Endothelial cell of umbilical vein (primary cell): ENCODE measurements at regions not wholly inside any gene's neighbourhood (a gene's known extent, or its start where the extent isn't known, plus 50 kb on each side); places are given as distances from the start of the nearest gene placed in this dataset.

Experiments used
- BruUV-seq: library from RNA; stranded (reverse); fragments of 400-500 nt; replicated peaks from 2 replicates; lab custom pipeline; 2021; lab: Mats Ljungman, UMichigan
- CTCF ChIA-PET: fragments of 300-600, 350-600 bp; sonication (Branson Sonifier 250); formaldehyde crosslinking; loops from one replicate; lab custom pipeline; 2021; ENCODE audit warnings: antibody characterized with exemption, inconsistent platforms; lab: Charles Lee
- POLR2A ChIA-PET: fragments of 300-600, 350-600 bp; sonication (Branson Sonifier 250); formaldehyde crosslinking; loops from one replicate; lab custom pipeline; 2021; ENCODE audit warnings: antibody characterized with exemption, inconsistent platforms; lab: Charles Lee
- DNase-seq: peaks from one replicate; pipeline ENCODE4 v3.0.0-alpha.2; 2011; ENCODE audit warnings: low read depth, low spot score
- FAIRE-seq: peaks from 2 replicates; lab custom pipeline; 2011; peaks lifted over from hg19 to GRCh38; lab: Jason Lieb, UNC
- H2AFZ ChIP-seq: 2 replicates; pipeline ENCODE4 v1.6.0; 2012; ENCODE audit warnings: low read depth, low read length, control low read depth, inconsistent platforms
- H3K27ac ChIP-seq: 2 replicates; pipeline ENCODE4 v1.5.1; 2011; ENCODE audit warnings: low read depth, mild to moderate bottlenecking, control low read depth, low read length, moderate library complexity; ENCODE audit not compliant: insufficient read depth
- H3K27me3 ChIP-seq, 2 experiments: 2 replicates each; pipeline versions ENCODE4 v1.6.0 to v1.6.1; 2011; ENCODE audit warnings: low read length in 2 of 2, mixed read lengths in 1 of 2; ENCODE audit not compliant: control insufficient read depth in 2 of 2, insufficient read depth in 2 of 2
- H3K36me3 ChIP-seq, 2 experiments: 2 replicates in 1 of 2; 3 replicates in 1 of 2; pipeline ENCODE4 v1.5.1; 2011; ENCODE audit warnings: low read length in 2 of 2, mild to moderate bottlenecking in 1 of 2, moderate library complexity in 1 of 2; ENCODE audit not compliant: control insufficient read depth in 2 of 2, insufficient read depth in 2 of 2; ENCODE audit errors: extremely low read depth in 1 of 2
- H3K4me1 ChIP-seq: 3 replicates; pipeline ENCODE4 v1.5.1; 2011; ENCODE audit warnings: mild to moderate bottlenecking, low read length; ENCODE audit not compliant: control insufficient read depth, insufficient read depth; ENCODE audit errors: extremely low read depth
- H3K4me2 ChIP-seq: 2 replicates; pipeline ENCODE4 v1.6.1; 2011; ENCODE audit warnings: low read length, control low read depth, mixed read lengths; ENCODE audit not compliant: insufficient read depth
- H3K4me3 ChIP-seq, 3 experiments: fragments of 200-600 bp in 1 of 3; sonication (generic), shearing (Covaris generic) in 1 of 3; replicated peaks in 1 of 3; 2 replicates each; pipeline ENCODE4 v1.5.1; 2011 to 2016; ENCODE audit warnings: control low read depth in 3 of 3, low read length in 3 of 3, mild to moderate bottlenecking in 2 of 3, inconsistent platforms in 1 of 3, low read depth in 1 of 3, moderate library complexity in 1 of 3; ENCODE audit not compliant: insufficient read depth in 1 of 3
- H3K79me2 ChIP-seq: 2 replicates; pipeline ENCODE4 v1.6.0; 2012; ENCODE audit warnings: low read length, inconsistent platforms; ENCODE audit not compliant: control insufficient read depth, insufficient read depth
- H3K9ac ChIP-seq: replicated peaks from 2 replicates; pipeline ENCODE3; 2011; ENCODE audit warnings: low read length, control low read depth; ENCODE audit not compliant: insufficient read depth; ENCODE audit errors: extremely low read depth
- H3K9me1 ChIP-seq: replicated peaks from 3 replicates; pipeline ENCODE4 v1.6.0; 2011; ENCODE audit warnings: mild to moderate bottlenecking, low read length; ENCODE audit not compliant: control insufficient read depth, insufficient read depth; ENCODE audit errors: extremely low read depth
- H3K9me3 ChIP-seq: replicated peaks from 2 replicates; pipeline ENCODE4 v1.5.1; 2012; ENCODE audit warnings: low read length, inconsistent platforms; ENCODE audit not compliant: control insufficient read depth, insufficient read depth
- H4K20me1 ChIP-seq: replicated peaks from 2 replicates; pipeline ENCODE3; 2011; ENCODE audit warnings: mild to moderate bottlenecking, low read length; ENCODE audit not compliant: control insufficient read depth, insufficient read depth; ENCODE audit errors: extremely low read depth
- EZH2 ChIP-seq: IDR thresholded peaks from 2 replicates; pipeline ENCODE4 v1.6.1; 2012; ENCODE audit warnings: borderline replicate concordance, low read depth, mild to moderate bottlenecking, moderate library complexity, low read length, inconsistent platforms; ENCODE audit not compliant: severe bottlenecking
- FOS ChIP-seq: IDR thresholded peaks from 2 replicates; pipeline ENCODE4 v1.6.1; 2011; ENCODE audit warnings: mild to moderate bottlenecking, low read length, moderate library complexity, borderline replicate concordance; ENCODE audit not compliant: insufficient read depth
- GATA2 ChIP-seq: IDR thresholded peaks from 2 replicates; pipeline ENCODE4 v1.7.0; 2011; ENCODE audit warnings: low read depth, mild to moderate bottlenecking, moderate library complexity, mixed read lengths, low read length; ENCODE audit not compliant: insufficient read length, insufficient read depth
- JUN ChIP-seq: IDR thresholded peaks from 2 replicates; pipeline ENCODE4 v1.6.1; 2011; ENCODE audit warnings: borderline replicate concordance, low read depth; ENCODE audit not compliant: insufficient read length, insufficient read depth
- MYC ChIP-seq: IDR thresholded peaks from one replicate; pipeline ENCODE4 v1.6.1; 2011; ENCODE audit warnings: mild to moderate bottlenecking, low read depth, low read length
- POLR2A ChIP-seq: IDR thresholded peaks from 2 replicates; pipeline ENCODE4 v1.6.1; 2012; ENCODE audit warnings: low read depth, mild to moderate bottlenecking, control low read depth, low read length
- POLR2AphosphoS5 ChIP-seq: IDR thresholded peaks from 2 replicates; pipeline ENCODE4 v1.6.1; 2012; ENCODE audit warnings: low read depth, mild to moderate bottlenecking, control low read depth, low read length, moderate library complexity; ENCODE audit not compliant: insufficient read depth
- dilution Hi-C: fragments of 300-500 bp; cut with MboI; formaldehyde crosslinking; loops from one replicate; pipeline ENCODE4 v1.15.0; 2019; ENCODE audit warnings: low sequenced_read_pairs; ENCODE audit not compliant: extremely low pct_ligation_motif_present
- intact Hi-C: fragments of 100-400 bp; cut with micrococcal nuclease; formaldehyde crosslinking; loops from one replicate; pipeline ENCODE4 v1.10.0; 2022
- TF ChIP-seq, protein P1 (sequence below), 2 donors: IDR thresholded peaks; 1 replicate in 1 of 2; 2 replicates in 1 of 2; pipeline ENCODE4 v1.5.1; 2011; ENCODE audit warnings: low read length in 2 of 2, mild to moderate bottlenecking in 2 of 2, moderate library complexity in 2 of 2, control low read depth in 1 of 2, inconsistent platforms in 1 of 2, low read depth in 1 of 2; ENCODE audit not compliant: insufficient read depth in 1 of 2; ENCODE audit errors: extremely low read depth in 1 of 2
- TF ChIP-seq, protein P2 (sequence below): IDR thresholded peaks from 2 replicates; pipeline ENCODE4 v1.6.1; 2011; ENCODE audit not compliant: insufficient read depth, insufficient read length

DNA sequence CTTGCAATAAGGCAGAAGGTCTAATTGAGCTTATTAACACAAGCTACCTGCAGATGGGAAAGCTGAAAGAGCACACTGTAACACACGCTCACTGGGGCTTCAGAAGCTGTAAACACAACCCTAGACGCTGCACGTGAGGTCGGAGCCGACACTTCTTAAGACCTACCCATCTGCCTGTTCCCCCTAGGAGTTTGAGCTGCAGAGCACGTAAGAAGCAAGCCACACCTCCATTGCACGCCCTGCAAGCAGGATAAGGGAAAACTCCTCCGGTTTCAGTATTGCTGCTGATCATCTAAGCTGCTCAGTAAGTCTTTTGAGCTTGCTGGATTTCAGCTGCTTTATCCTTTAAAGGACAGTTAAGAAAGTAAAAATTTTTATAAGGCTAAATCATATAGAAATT, 244.0 kb upstream of the ZWINT start:
- intact Hi-C loops (no loop called here), dilution Hi-C loops (no loop called here)
- H4K20me1 ChIP-seq: no peaks in the 10 kb centered on the region
- H3K79me2 ChIP-seq: no peaks in the 10 kb centered on the region
- no peaks in the 10 kb centered on the region for H3K36me3 ChIP-seq
- TF ChIP-seq JUN (no peak), GATA2 (no peak), FOS (no peak), POLR2AphosphoS5 (no peak), EZH2 (no peak), MYC (no peak), POLR2A (no peak)
- TF ChIP-seq, protein P1, sequence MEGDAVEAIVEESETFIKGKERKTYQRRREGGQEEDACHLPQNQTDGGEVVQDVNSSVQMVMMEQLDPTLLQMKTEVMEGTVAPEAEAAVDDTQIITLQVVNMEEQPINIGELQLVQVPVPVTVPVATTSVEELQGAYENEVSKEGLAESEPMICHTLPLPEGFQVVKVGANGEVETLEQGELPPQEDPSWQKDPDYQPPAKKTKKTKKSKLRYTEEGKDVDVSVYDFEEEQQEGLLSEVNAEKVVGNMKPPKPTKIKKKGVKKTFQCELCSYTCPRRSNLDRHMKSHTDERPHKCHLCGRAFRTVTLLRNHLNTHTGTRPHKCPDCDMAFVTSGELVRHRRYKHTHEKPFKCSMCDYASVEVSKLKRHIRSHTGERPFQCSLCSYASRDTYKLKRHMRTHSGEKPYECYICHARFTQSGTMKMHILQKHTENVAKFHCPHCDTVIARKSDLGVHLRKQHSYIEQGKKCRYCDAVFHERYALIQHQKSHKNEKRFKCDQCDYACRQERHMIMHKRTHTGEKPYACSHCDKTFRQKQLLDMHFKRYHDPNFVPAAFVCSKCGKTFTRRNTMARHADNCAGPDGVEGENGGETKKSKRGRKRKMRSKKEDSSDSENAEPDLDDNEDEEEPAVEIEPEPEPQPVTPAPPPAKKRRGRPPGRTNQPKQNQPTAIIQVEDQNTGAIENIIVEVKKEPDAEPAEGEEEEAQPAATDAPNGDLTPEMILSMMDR (IDR thresholded peaks at IDR 0.05; ENCODE audit: extremely low read depth in 1 of 2, insufficient read depth in 1 of 2, low read depth in 1 of 2, low read length in 2 of 2): no peak
- TF ChIP-seq, protein P2, sequence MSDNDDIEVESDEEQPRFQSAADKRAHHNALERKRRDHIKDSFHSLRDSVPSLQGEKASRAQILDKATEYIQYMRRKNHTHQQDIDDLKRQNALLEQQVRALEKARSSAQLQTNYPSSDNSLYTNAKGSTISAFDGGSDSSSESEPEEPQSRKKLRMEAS: no peak
- no peak overlapping the region for H3K9ac ChIP-seq
- ChIA-PET CTCF (no interaction called here), POLR2A (no interaction called here)
- no peak overlapping the region for H2AFZ ChIP-seq
- H3K9me1 ChIP-seq: no peaks in the 10 kb centered on the region
- BruUV-seq: no TSS peak
- H3K27me3 ChIP-seq: no peaks in the 10 kb centered on the region
- no peak for DNase-seq
- no peaks in the 10 kb centered on the region for H3K4me1 ChIP-seq
- FAIRE-seq: no peak
- no peak overlapping the region for H3K4me2 ChIP-seq
- no peaks in the 10 kb centered on the region for H3K9me3 ChIP-seq
- H3K4me3 ChIP-seq: no peak overlapping the region
- H3K27ac ChIP-seq: no peak overlapping the region
